Thoracic aorta (tissue), 2 donors: ENCODE measurements at regions not wholly inside any gene's neighbourhood (a gene's known extent, or its start where the extent isn't known, plus 50 kb on each side); places are given as distances from the start of the nearest gene placed in this dataset.

Source experiments
- ATAC-seq: fragments of 150-250 bp; one replicate; pipeline ENCODE4 v1.8.0; 2017; ENCODE audit warnings: low read depth; ENCODE audit not compliant: insufficient number of reproducible peaks, low FRiP score
- DNase-seq: peaks from one replicate; pipeline ENCODE4 v3.0.0-alpha.2; 2020; ENCODE audit warnings: low spot score
- H3K27ac ChIP-seq, 2 donors: fragments of 200-600 bp; sonication (generic); 1 replicate in 1 of 2; 2 replicates in 1 of 2; pipeline ENCODE4 v1.5.1; 2016; ENCODE audit warnings: mild to moderate bottlenecking in 2 of 2, moderate library complexity in 2 of 2
- H3K27me3 ChIP-seq: fragments of 200-600 bp; sonication (generic); replicated peaks from 2 replicates; pipeline ENCODE4 v1.6.0; 2016; ENCODE audit warnings: mild to moderate bottlenecking; ENCODE audit not compliant: insufficient read depth
- H3K36me3 ChIP-seq: fragments of 200-600 bp; sonication (generic); one replicate; pipeline ENCODE4 v1.5.1; 2016
- H3K4me1 ChIP-seq, 2 donors: fragments of 200-600 bp; sonication (generic); 1 replicate in 1 of 2; 2 replicates in 1 of 2; pipeline versions ENCODE4 v1.5.1 to v1.6.0; 2016; ENCODE audit warnings: low read depth in 2 of 2, mild to moderate bottlenecking in 1 of 2; ENCODE audit not compliant: control insufficient read depth in 1 of 2
- H3K4me3 ChIP-seq: fragments of 200-600 bp; sonication (generic); 2 replicates; pipeline ENCODE4 v1.5.1; 2016; ENCODE audit warnings: mild to moderate bottlenecking
- H3K9me3 ChIP-seq: fragments of 200-600 bp; sonication (generic); 2 replicates; pipeline ENCODE4 v1.5.1; 2016
- CTCF ChIP-seq: fragments of 200-600 bp; sonication (generic); IDR thresholded peaks from one replicate; pipeline ENCODE4 v1.5.1; 2019; ENCODE audit warnings: antibody characterized with exemption

GRCh38 chr3:78529601-78530000 lies 1238.2 kb downstream of the ROBO1 start:
- Histone ChIP-seq H3K27ac (no peak overlapping the region), H3K27me3 (no peaks in the 10 kb centered on the region), H3K4me3 (no peak overlapping the region), H3K36me3 (no peaks in the 10 kb centered on the region), H3K9me3 (no peaks in the 10 kb centered on the region), H3K4me1 (no peaks in the 10 kb centered on the region)
- TF ChIP-seq CTCF, result no peak
- ATAC-seq (no peak), DNase-seq (no peak)

GRCh38 chr3:78540485-78540884 lies 1227.3 kb downstream of the ROBO1 start:
- ATAC-seq (no peak), DNase-seq (no peak)
- Histone ChIP-seq H3K27ac (no peak overlapping the region), H3K4me3 (no peak overlapping the region), H3K36me3 (no peaks in the 10 kb centered on the region), H3K4me1 (no peaks in the 10 kb centered on the region), H3K27me3 (no peaks in the 10 kb centered on the region), H3K9me3 (no peaks in the 10 kb centered on the region)
- TF ChIP-seq CTCF, result no peak

GRCh38 chr3:78545827-78546226 lies 1222.0 kb downstream of the ROBO1 start:
- H3K27me3 ChIP-seq, result no peaks in the 10 kb centered on the region

More at GRCh38 chr3:78545827-78546226, 1222.0 kb downstream of the ROBO1 start:
- Histone ChIP-seq H3K27ac (no peak overlapping the region), H3K4me3 (no peak overlapping the region), H3K36me3 (no peaks in the 10 kb centered on the region), H3K9me3 (no peaks in the 10 kb centered on the region), H3K4me1 (no peaks in the 10 kb centered on the region)
- TF ChIP-seq CTCF, result no peak
- ATAC-seq, result no peak
- no peak for DNase-seq
